SK-N-SH treated with all-trans-retinoic acid at 6 μM for 48 hours (cell line): ENCODE measurements at regions not wholly inside any gene's neighbourhood (a gene's known extent, or its start where the extent isn't known, plus 50 kb on each side); places are given as distances from the start of the nearest gene placed in this dataset.

ENCODE experiments used
- ATAC-seq: fragments of 200-7000 bp; cut with Tn5 transposase; 3 replicates; pipeline ENCODE4 v1.9.1; 2020; ENCODE audit warnings: mild to moderate bottlenecking, moderate library complexity
- ARNTL ChIP-seq: fragments of 450-650 bp; formaldehyde crosslinking; IDR thresholded peaks from 2 replicates; pipeline ENCODE4 v1.5.0; 2020; ENCODE audit warnings: low read depth, mild to moderate bottlenecking, moderate library complexity, borderline replicate concordance
- BACH2 ChIP-seq: fragments of 250-450 bp; sonication (Bioruptor Pico); IDR thresholded peaks from 2 replicates; pipeline ENCODE4 v1.9.0; 2021; ENCODE audit warnings: mild to moderate bottlenecking, borderline replicate concordance
- CSDC2 ChIP-seq: fragments of 250-450 bp; sonication (Bioruptor Pico); IDR thresholded peaks from 2 replicates; pipeline ENCODE4 v1.5.0; 2020; ENCODE audit warnings: mild to moderate bottlenecking, moderate library complexity
- ESRRG ChIP-seq: fragments of 250-450 bp; sonication (Bioruptor Pico); IDR thresholded peaks from 2 replicates; pipeline ENCODE4 v1.6.1; 2021; ENCODE audit warnings: mild to moderate bottlenecking
- GLIS3 ChIP-seq: fragments of 250-450 bp; sonication (Bioruptor Pico); IDR thresholded peaks from 2 replicates; pipeline ENCODE4 v1.5.0; 2020; ENCODE audit warnings: mild to moderate bottlenecking, moderate library complexity
- ISL1 ChIP-seq: fragments of 250-450 bp; sonication (Bioruptor Pico); IDR thresholded peaks from 2 replicates; pipeline ENCODE4 v2.1.2; 2022; ENCODE audit warnings: mild to moderate bottlenecking, moderate library complexity
- OSR1 ChIP-seq: fragments of 250-450 bp; sonication (Bioruptor Pico); IDR thresholded peaks from 2 replicates; pipeline ENCODE4 v1.8.0; 2022; ENCODE audit warnings: moderate library complexity, mild to moderate bottlenecking, inconsistent platforms
- RARB ChIP-seq: fragments of 250-450 bp; sonication (Bioruptor Pico); IDR thresholded peaks from 2 replicates; pipeline ENCODE4 v1.8.0; 2021; ENCODE audit warnings: mild to moderate bottlenecking, moderate library complexity
- SNAI2 ChIP-seq: fragments of 250-450 bp; sonication (Bioruptor Pico); IDR thresholded peaks from 2 replicates; pipeline ENCODE4 v1.5.0; 2020; ENCODE audit warnings: mild to moderate bottlenecking, moderate library complexity
- TCF4 ChIP-seq: fragments of 250-450 bp; sonication (Bioruptor Pico); IDR thresholded peaks from 2 replicates; pipeline ENCODE4 v1.8.0; 2021; ENCODE audit warnings: mild to moderate bottlenecking, moderate library complexity, borderline replicate concordance
- TOX ChIP-seq: fragments of 250-450 bp; sonication (Bioruptor Pico); IDR thresholded peaks from 2 replicates; pipeline ENCODE4 v1.8.0; 2021; ENCODE audit warnings: mild to moderate bottlenecking, moderate library complexity, borderline replicate concordance
- ZC3H10 ChIP-seq: fragments of 250-450 bp; sonication (Bioruptor Pico); IDR thresholded peaks from 2 replicates; pipeline ENCODE4 v1.5.1; 2021; ENCODE audit warnings: mild to moderate bottlenecking, moderate library complexity
- ZFP3 ChIP-seq: fragments of 250-450 bp; sonication (Bioruptor Pico); IDR thresholded peaks from 2 replicates; pipeline ENCODE4 v1.5.0; 2020; ENCODE audit warnings: mild to moderate bottlenecking, moderate library complexity
- ZFP30 ChIP-seq: fragments of 450-650 bp; formaldehyde crosslinking; IDR thresholded peaks from 2 replicates; pipeline ENCODE4 v1.5.0; 2022; ENCODE audit warnings: mild to moderate bottlenecking, moderate library complexity
- ZNF565 ChIP-seq: fragments of 450-650 bp; formaldehyde crosslinking; conservative IDR thresholded peaks from 2 replicates; pipeline ENCODE4 v1.5.0; 2020; ENCODE audit warnings: low read depth, mild to moderate bottlenecking, moderate library complexity
- ZNF70 ChIP-seq: fragments of 450-650 bp; formaldehyde crosslinking; IDR thresholded peaks from 2 replicates; pipeline ENCODE4 v1.5.0; 2020; ENCODE audit warnings: mild to moderate bottlenecking, moderate library complexity
- TF ChIP-seq, protein P1 (sequence below): fragments of 250-450 bp; sonication (Bioruptor Pico); IDR thresholded peaks from 2 replicates; pipeline ENCODE4 v1.5.1; 2020; ENCODE audit warnings: low read depth, mild to moderate bottlenecking, moderate library complexity
- TF ChIP-seq, protein P2 (sequence below): fragments of 250-450 bp; sonication (Bioruptor Pico); IDR thresholded peaks from 2 replicates; pipeline ENCODE4 v1.8.0; 2020; ENCODE audit warnings: mild to moderate bottlenecking, moderate library complexity, borderline replicate concordance
- TF ChIP-seq, protein P3 (sequence below): fragments of 250-450 bp; sonication (Bioruptor Pico); IDR thresholded peaks from 2 replicates; pipeline ENCODE4 v1.8.0; 2021; ENCODE audit warnings: low read depth, mild to moderate bottlenecking, moderate library complexity, borderline replicate concordance
- TF ChIP-seq, protein P4 (sequence below): fragments of 250-450 bp; sonication (Bioruptor Pico); IDR thresholded peaks from 2 replicates; pipeline ENCODE4 v1.5.1; 2021; ENCODE audit warnings: mild to moderate bottlenecking, moderate library complexity
- TF ChIP-seq, protein P5 (sequence below): fragments of 250-450 bp; sonication (Bioruptor Pico); IDR thresholded peaks from 2 replicates; pipeline ENCODE4 v1.5.0; 2020; ENCODE audit warnings: mild to moderate bottlenecking, moderate library complexity

DNA sequence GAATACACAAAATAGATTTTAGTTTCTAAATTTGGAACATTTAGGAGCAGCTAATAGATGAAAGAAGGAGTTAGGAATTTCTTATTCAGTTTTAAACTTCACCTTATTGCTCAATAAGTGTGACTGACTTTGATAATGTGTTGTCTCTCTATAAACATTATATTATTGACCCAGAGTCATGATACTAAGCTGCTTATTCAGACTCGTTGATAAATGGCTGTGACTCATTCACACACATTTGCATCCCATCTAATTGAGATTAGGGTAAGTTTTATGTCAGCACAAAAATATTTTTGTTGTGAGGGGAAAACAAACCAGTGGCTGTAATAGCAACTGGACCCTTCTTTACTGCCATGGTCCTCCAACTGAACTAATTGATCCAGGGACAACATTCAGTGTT lies 137.6 kb downstream of the GOLIM4 start:
- ATAC-seq: no peak

DNA sequence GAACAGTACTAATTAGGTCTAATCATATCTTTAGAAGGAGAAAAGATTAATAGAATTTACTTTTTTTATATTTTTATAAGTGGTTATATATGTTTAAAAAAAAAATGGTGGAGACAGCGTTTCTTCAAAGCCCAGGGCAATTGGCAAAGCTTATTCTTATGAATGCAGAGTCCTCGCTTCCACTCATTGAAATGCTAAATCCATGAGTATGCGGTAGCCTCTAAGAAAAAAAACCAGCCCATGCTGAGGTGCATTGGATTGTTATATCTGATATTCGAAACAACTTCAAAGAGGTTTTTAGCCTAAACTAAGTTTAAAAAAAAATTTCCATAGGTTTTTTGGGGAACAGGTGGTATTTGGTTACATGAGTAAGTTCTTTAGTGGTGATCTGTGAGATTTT lies 142.8 kb downstream of the GOLIM4 start:
- no peak for TF ChIP-seq CSDC2 (CRISPR knock-in tag)
- no peak for TF ChIP-seq SNAI2 (CRISPR knock-in tag)
- no peak for TF ChIP-seq ISL1 (CRISPR knock-in tag)
- TF ChIP-seq BACH2 (CRISPR knock-in tag): no peak
- no peak for TF ChIP-seq RARB (CRISPR knock-in tag)
- TF ChIP-seq, protein P1, sequence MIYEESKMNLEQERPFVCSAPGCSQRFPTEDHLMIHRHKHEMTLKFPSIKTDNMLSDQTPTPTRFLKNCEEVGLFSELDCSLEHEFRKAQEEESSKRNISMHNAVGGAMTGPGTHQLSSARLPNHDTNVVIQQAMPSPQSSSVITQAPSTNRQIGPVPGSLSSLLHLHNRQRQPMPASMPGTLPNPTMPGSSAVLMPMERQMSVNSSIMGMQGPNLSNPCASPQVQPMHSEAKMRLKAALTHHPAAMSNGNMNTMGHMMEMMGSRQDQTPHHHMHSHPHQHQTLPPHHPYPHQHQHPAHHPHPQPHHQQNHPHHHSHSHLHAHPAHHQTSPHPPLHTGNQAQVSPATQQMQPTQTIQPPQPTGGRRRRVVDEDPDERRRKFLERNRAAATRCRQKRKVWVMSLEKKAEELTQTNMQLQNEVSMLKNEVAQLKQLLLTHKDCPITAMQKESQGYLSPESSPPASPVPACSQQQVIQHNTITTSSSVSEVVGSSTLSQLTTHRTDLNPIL (CRISPR knock-in tag): no peak
- TF ChIP-seq TCF4 (CRISPR knock-in tag): no peak
- no peak for TF ChIP-seq ZNF565
- no peak for ATAC-seq

More for the DNA sequence above, 137.6 kb downstream of the GOLIM4 start:
- no peak for TF ChIP-seq ARNTL (CRISPR knock-in tag)
- no peak for TF ChIP-seq ISL1 (CRISPR knock-in tag)
- TF ChIP-seq TOX (CRISPR knock-in tag): no peak
- no peak for TF ChIP-seq ESRRG (CRISPR knock-in tag)
- TF ChIP-seq, protein P2, sequence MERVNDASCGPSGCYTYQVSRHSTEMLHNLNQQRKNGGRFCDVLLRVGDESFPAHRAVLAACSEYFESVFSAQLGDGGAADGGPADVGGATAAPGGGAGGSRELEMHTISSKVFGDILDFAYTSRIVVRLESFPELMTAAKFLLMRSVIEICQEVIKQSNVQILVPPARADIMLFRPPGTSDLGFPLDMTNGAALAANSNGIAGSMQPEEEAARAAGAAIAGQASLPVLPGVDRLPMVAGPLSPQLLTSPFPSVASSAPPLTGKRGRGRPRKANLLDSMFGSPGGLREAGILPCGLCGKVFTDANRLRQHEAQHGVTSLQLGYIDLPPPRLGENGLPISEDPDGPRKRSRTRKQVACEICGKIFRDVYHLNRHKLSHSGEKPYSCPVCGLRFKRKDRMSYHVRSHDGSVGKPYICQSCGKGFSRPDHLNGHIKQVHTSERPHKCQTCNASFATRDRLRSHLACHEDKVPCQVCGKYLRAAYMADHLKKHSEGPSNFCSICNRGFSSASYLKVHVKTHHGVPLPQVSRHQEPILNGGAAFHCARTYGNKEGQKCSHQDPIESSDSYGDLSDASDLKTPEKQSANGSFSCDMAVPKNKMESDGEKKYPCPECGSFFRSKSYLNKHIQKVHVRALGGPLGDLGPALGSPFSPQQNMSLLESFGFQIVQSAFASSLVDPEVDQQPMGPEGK (CRISPR knock-in tag): no peak
- TF ChIP-seq, protein P3, sequence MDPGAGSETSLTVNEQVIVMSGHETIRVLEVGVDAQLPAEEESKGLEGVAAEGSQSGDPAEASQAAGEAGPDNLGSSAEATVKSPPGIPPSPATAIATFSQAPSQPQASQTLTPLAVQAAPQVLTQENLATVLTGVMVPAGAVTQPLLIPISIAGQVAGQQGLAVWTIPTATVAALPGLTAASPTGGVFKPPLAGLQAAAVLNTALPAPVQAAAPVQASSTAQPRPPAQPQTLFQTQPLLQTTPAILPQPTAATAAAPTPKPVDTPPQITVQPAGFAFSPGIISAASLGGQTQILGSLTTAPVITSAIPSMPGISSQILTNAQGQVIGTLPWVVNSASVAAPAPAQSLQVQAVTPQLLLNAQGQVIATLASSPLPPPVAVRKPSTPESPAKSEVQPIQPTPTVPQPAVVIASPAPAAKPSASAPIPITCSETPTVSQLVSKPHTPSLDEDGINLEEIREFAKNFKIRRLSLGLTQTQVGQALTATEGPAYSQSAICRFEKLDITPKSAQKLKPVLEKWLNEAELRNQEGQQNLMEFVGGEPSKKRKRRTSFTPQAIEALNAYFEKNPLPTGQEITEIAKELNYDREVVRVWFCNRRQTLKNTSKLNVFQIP (CRISPR knock-in tag): no peak
- TF ChIP-seq GLIS3: no peak
- no peak for TF ChIP-seq ZNF70 (CRISPR knock-in tag)
- no peak for TF ChIP-seq TCF4 (CRISPR knock-in tag)
- no peak for TF ChIP-seq ZFP3 (CRISPR knock-in tag)
- no peak for TF ChIP-seq BACH2 (CRISPR knock-in tag)
- no peak for TF ChIP-seq OSR1 (CRISPR knock-in tag)
- TF ChIP-seq SNAI2 (CRISPR knock-in tag): no peak
- TF ChIP-seq ZFP30: no peak
- TF ChIP-seq, protein P4, sequence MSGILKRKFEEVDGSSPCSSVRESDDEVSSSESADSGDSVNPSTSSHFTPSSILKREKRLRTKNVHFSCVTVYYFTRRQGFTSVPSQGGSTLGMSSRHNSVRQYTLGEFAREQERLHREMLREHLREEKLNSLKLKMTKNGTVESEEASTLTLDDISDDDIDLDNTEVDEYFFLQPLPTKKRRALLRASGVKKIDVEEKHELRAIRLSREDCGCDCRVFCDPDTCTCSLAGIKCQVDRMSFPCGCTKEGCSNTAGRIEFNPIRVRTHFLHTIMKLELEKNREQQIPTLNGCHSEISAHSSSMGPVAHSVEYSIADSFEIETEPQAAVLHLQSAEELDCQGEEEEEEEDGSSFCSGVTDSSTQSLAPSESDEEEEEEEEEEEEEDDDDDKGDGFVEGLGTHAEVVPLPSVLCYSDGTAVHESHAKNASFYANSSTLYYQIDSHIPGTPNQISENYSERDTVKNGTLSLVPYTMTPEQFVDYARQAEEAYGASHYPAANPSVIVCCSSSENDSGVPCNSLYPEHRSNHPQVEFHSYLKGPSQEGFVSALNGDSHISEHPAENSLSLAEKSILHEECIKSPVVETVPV (CRISPR knock-in tag): no peak
- no peak for TF ChIP-seq ZNF565
- TF ChIP-seq RARB (CRISPR knock-in tag): no peak
- TF ChIP-seq CSDC2 (CRISPR knock-in tag): no peak
- TF ChIP-seq, protein P5, sequence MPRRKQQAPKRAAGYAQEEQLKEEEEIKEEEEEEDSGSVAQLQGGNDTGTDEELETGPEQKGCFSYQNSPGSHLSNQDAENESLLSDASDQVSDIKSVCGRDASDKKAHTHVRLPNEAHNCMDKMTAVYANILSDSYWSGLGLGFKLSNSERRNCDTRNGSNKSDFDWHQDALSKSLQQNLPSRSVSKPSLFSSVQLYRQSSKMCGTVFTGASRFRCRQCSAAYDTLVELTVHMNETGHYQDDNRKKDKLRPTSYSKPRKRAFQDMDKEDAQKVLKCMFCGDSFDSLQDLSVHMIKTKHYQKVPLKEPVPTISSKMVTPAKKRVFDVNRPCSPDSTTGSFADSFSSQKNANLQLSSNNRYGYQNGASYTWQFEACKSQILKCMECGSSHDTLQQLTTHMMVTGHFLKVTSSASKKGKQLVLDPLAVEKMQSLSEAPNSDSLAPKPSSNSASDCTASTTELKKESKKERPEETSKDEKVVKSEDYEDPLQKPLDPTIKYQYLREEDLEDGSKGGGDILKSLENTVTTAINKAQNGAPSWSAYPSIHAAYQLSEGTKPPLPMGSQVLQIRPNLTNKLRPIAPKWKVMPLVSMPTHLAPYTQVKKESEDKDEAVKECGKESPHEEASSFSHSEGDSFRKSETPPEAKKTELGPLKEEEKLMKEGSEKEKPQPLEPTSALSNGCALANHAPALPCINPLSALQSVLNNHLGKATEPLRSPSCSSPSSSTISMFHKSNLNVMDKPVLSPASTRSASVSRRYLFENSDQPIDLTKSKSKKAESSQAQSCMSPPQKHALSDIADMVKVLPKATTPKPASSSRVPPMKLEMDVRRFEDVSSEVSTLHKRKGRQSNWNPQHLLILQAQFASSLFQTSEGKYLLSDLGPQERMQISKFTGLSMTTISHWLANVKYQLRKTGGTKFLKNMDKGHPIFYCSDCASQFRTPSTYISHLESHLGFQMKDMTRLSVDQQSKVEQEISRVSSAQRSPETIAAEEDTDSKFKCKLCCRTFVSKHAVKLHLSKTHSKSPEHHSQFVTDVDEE: no peak
- TF ChIP-seq ZC3H10 (CRISPR knock-in tag): no peak
- TF ChIP-seq, all 23 proteins: peak for 0

DNA sequence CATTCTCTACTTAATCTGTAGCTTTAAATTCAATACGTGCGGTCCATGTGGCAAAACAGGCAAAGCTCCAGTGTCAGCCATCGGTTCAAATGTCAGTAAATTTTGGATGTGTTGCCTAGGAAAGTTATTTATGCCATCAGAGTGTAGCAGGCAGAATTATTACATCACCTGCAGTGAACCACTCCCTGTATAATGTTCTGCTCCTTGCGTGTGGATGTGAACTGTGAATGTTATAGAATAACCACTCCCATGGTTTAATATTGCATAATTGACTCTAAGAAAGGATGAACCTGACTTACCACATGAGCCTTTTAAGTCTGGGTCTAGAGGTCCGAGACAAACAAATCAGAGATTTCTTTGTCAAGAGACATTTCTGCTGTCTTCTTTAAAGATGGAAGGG lies 145.5 kb downstream of the GOLIM4 start:
- no peak for TF ChIP-seq ZFP3 (CRISPR knock-in tag)
- TF ChIP-seq ARNTL (CRISPR knock-in tag): no peak
- no peak for TF ChIP-seq ZNF70 (CRISPR knock-in tag)
- TF ChIP-seq, protein P3 (CRISPR knock-in tag): no peak

More for the DNA sequence above, 145.5 kb downstream of the GOLIM4 start:
- no peak for ATAC-seq
